ENCODE measurements at regions not wholly inside any gene's neighbourhood (a gene's known extent, or its start where the extent isn't known, plus 50 kb on each side); places are given as distances from the start of the nearest gene placed in this dataset.

DNA sequence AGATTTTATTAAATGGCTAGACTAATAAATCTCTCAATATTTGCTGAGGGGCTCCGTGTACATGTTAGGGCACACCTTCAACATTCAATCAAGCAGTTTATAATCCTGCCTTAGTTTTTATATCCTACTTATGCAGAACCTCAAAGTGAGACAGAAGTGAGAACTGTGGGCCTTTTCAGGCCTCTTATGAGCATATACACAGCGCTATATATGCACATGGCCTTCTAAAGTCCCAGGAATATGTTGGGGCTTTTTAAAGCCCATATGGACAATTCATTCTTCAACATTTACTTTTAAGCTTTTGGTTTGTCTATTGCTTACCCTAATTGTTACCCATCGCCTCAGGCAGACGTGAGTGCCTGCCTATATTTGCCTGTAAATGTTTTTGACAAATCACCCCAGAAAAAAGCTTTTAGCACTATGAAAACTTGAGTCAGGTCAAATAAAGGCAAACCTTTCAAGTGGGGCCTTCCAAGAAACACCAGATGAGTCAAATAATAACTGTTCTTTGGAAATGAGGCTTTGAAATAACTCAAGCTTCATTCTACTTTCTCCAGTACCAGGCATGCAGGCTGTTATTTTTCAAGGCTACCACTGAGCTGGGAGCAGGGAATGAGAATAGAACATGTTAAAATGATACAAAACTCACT is 58.2 kb downstream of the ESM1 start:
- TF ChIP-seq, protein P1, sequence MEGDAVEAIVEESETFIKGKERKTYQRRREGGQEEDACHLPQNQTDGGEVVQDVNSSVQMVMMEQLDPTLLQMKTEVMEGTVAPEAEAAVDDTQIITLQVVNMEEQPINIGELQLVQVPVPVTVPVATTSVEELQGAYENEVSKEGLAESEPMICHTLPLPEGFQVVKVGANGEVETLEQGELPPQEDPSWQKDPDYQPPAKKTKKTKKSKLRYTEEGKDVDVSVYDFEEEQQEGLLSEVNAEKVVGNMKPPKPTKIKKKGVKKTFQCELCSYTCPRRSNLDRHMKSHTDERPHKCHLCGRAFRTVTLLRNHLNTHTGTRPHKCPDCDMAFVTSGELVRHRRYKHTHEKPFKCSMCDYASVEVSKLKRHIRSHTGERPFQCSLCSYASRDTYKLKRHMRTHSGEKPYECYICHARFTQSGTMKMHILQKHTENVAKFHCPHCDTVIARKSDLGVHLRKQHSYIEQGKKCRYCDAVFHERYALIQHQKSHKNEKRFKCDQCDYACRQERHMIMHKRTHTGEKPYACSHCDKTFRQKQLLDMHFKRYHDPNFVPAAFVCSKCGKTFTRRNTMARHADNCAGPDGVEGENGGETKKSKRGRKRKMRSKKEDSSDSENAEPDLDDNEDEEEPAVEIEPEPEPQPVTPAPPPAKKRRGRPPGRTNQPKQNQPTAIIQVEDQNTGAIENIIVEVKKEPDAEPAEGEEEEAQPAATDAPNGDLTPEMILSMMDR (conservative IDR thresholded peaks at IDR 0.05; ENCODE audit: low read depth, low read length): no peak
- H3K4me3 ChIP-seq (ENCODE audit: low read length): no peak overlapping the region
- no peak for DNase-seq (ENCODE audit: low read depth)

DNA sequence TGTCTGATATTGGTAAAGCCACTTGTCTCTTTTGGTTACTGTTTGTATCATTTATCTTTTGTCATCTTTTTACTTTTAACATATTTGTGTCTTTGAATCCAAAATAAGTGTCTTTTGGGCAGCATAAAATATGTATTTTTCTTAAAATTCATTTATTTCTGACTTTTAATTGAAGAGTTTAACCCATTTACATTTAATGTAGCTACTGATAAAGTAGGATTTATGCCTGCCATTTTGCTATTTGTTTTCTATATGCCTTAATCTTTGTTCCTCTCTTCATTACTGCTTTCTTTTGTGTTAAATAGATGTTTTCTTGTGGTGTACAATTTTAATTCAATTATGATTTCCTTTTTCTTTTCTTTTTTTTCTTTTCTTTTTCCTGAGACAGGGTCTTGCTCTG is 60.9 kb downstream of the ESM1 start:
- H3K4me3 ChIP-seq (ENCODE audit: low read length): no peak overlapping the region
- DNase-seq (ENCODE audit: low read depth): no peak
- TF ChIP-seq, protein P1 (conservative IDR thresholded peaks at IDR 0.05; ENCODE audit: low read depth, low read length): no peak

DNA sequence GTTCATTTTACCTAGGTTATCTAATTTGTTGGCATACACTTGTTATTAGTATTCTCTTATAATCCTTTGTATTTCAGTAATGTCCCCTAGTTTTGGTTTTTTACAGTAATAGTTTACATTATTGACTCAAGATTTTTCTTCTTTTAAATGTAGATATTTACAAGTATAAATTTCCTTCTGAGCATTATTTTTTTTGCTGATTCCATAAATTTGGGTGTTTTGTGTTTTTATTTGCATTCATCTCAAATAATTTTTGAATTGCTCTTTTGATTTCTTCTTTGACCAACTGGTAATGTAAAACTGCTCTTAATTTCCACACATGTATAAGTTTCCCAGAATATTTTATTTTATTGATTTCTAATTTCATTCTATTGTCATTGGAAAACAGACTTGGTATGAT is 68.1 kb downstream of the ESM1 start:
- TF ChIP-seq, protein P1 (conservative IDR thresholded peaks at IDR 0.05; ENCODE audit: low read depth, low read length): no peak
- no peak overlapping the region for H3K4me3 ChIP-seq (ENCODE audit: low read length)
- DNase-seq (ENCODE audit: low read depth): no peak

DNA sequence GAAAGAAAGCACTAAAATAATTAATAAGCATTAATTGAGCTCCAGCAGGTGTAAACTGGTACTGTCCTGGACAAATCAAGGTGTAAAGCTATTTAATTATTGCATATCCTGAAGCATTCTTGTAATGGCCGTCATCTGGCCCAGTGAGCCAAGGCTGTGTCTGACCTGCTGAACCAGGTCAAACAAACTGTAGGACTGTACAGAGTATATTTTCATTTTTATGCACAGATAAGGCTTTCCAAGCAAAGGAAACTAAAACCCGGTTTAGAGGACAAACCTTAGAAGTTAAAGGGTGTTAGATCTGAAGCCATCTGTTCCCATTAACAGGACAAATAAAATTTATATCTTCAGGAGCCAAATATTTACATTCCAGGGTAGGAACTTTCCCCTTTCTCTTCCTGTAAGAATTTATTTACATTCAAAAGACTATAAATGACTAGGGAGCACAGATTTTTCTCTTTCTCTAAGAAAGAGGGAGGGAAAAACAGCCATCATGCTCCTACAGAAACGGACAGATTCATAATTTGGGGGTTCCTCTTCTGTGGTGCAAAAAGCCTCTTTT is 69.8 kb downstream of the ESM1 start:
- TF ChIP-seq, protein P1 (conservative IDR thresholded peaks at IDR 0.05; ENCODE audit: low read depth, low read length): no peak
- no peak overlapping the region for H3K4me3 ChIP-seq (ENCODE audit: low read length)
- DNase-seq (ENCODE audit: low read depth): no peak

DNA sequence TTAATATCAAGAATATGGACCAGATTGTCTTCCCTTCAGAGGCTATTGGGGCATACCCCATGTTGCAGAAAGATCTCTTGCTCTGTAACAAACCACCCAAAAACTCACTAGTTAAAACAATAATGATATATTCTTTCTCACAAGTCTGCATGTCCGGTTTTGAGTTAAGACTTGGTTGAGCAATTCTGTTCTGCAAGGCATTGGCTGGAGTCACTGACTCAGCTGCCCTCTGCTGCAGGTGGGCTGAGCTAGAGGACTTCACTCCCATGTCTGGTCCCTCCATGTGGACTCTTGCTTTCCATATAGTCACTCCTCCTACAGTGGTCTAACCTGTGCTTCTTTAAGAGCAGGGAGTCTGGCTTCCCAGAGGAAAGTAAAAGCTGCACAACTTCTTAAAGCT is 73.4 kb downstream of the ESM1 start:
- no peak overlapping the region for H3K4me3 ChIP-seq (ENCODE audit: low read length)
- no peak for DNase-seq (ENCODE audit: low read depth)
- TF ChIP-seq, protein P1 (conservative IDR thresholded peaks at IDR 0.05; ENCODE audit: low read depth, low read length): no peak

DNA sequence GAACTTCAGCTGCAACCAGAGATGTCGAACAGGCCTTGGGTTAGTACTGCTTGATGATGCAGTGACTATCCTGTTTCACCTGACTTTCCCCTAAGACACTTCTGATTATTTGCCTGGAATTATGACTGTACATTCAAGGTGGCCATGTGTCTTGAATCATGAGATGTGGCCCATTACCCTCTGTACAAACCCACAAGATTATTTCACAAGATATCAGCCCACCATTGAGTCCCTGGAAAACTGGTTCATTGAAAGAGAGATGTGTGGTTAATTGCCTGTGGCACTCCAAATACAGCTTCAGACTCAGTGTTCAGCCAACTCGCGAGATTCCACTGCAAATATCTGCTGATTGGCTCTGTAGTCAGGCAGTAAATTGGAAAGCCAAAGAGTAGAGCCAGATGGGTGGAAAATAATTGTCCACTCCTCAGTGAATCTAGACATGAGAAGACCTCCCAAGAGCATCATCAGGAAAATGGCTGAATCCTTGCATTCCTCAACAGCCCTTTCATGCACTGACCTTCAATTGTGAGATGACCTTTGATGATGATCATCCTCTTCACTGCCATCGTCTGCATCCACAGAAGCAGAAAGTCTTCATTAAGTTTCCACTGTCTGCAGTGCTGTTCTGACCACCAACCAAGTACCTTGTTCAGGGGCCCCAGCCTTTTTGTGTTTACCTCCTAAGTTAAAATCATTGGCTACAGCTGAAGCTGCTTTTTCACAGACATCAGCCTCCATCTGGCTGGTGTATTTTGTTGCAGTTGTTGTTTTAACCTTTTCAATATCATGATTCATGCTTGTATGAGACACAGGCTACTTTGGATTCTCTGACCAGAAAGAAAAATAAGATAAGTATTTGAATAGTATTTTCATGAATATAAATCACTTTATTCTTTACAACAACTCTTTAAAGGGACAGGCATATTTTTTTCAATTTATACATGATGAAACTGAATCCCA is 75.2 kb downstream of the ESM1 start:
- no peak overlapping the region for H3K4me3 ChIP-seq (ENCODE audit: low read length)
- TF ChIP-seq, protein P1 (conservative IDR thresholded peaks at IDR 0.05; ENCODE audit: low read depth, low read length): no peak
- DNase-seq (ENCODE audit: low read depth): no peak

All from retinal pigment epithelial cell (primary cell).